ENCODE measurements at regions not wholly inside any gene's neighbourhood (a gene's known extent, or its start where the extent isn't known, plus 50 kb on each side); places are given as distances from the start of the nearest gene placed in this dataset.
"Not testable (repeated sequence)": the region's sequence is repeated elsewhere in the genome, so short reads cannot be mapped to it uniquely, and the experiment has no call there.

- not testable (repeated sequence) for DNase-seq (ENCODE audit: low read depth)
Measured at GRCh38 chr3:145263458-145263857, 897.5 kb downstream of the PLOD2 start.

- DNase-seq (ENCODE audit: low read depth), result no peak
Measured at GRCh38 chr3:145266368-145266767, 894.6 kb downstream of the PLOD2 start.

- no peak for DNase-seq (ENCODE audit: low read depth)
Measured at GRCh38 chr3:145269106-145269505, 891.9 kb downstream of the PLOD2 start.

GRCh38 chr3:145272684-145273083 lies 888.3 kb downstream of the PLOD2 start:
- DNase-seq (ENCODE audit: low read depth), result no peak

- DNase-seq (ENCODE audit: low read depth), result no peak
Measured at GRCh38 chr3:145282505-145282904, 878.5 kb downstream of the PLOD2 start.

- DNase-seq (ENCODE audit: low read depth), result no peak
Measured at GRCh38 chr3:145286937-145287336, 874.0 kb downstream of the PLOD2 start.

GRCh38 chr3:145290010-145290409 lies 871.0 kb downstream of the PLOD2 start:
- no peak for DNase-seq (ENCODE audit: low read depth)

- no peak for DNase-seq (ENCODE audit: low read depth)
Measured at GRCh38 chr3:145294572-145294971, 866.4 kb downstream of the PLOD2 start.

GRCh38 chr3:145307272-145307671 lies 853.7 kb downstream of the PLOD2 start:
- no peak for DNase-seq (ENCODE audit: low read depth)

- DNase-seq (ENCODE audit: low read depth), result no peak
Measured at GRCh38 chr3:145313751-145314150, 847.2 kb downstream of the PLOD2 start.

GRCh38 chr3:145316253-145316652 lies 844.7 kb downstream of the PLOD2 start:
- not testable (repeated sequence) for DNase-seq (ENCODE audit: low read depth)

- DNase-seq (ENCODE audit: low read depth), result no peak
Measured at GRCh38 chr3:145326666-145327065, 834.3 kb downstream of the PLOD2 start.

- DNase-seq (ENCODE audit: low read depth), result not testable (repeated sequence)
Measured at GRCh38 chr3:145333427-145333826, 827.6 kb downstream of the PLOD2 start.

GRCh38 chr3:145333931-145334330 lies 827.1 kb downstream of the PLOD2 start:
- DNase-seq (ENCODE audit: low read depth), result no peak

- DNase-seq (ENCODE audit: low read depth), result no peak
Measured at GRCh38 chr3:145355206-145355605, 805.8 kb downstream of the PLOD2 start.

GRCh38 chr3:145357453-145357852 lies 803.5 kb downstream of the PLOD2 start:
- no peak for DNase-seq (ENCODE audit: low read depth)

- no peak for DNase-seq (ENCODE audit: low read depth)
Measured at GRCh38 chr3:145359040-145359439, 801.9 kb downstream of the PLOD2 start.

- DNase-seq (ENCODE audit: low read depth), result no peak
Measured at GRCh38 chr3:145368748-145369147, 792.2 kb downstream of the PLOD2 start.

GRCh38 chr3:145370870-145371269 lies 790.1 kb downstream of the PLOD2 start:
- no peak for DNase-seq (ENCODE audit: low read depth)

GRCh38 chr3:145377301-145377700 lies 783.7 kb downstream of the PLOD2 start:
- no peak for DNase-seq (ENCODE audit: low read depth)

- DNase-seq (ENCODE audit: low read depth), result no peak
Measured at GRCh38 chr3:145383416-145383815, 777.6 kb downstream of the PLOD2 start.

- DNase-seq (ENCODE audit: low read depth), result no peak
Measured at GRCh38 chr3:145384307-145384706, 776.7 kb downstream of the PLOD2 start.

- no peak for DNase-seq (ENCODE audit: low read depth)
Measured at GRCh38 chr3:145387211-145387610, 773.8 kb downstream of the PLOD2 start.

GRCh38 chr3:145395421-145395820 lies 765.6 kb downstream of the PLOD2 start:
- DNase-seq (ENCODE audit: low read depth), result no peak

GRCh38 chr3:145411605-145412004 lies 749.4 kb downstream of the PLOD2 start:
- DNase-seq (ENCODE audit: low read depth), result no peak

Data from non-pigmented ciliary epithelial cell (primary cell).